ENCODE measurements at regions not wholly inside any gene's neighbourhood (a gene's known extent, or its start where the extent isn't known, plus 50 kb on each side); places are given as distances from the start of the nearest gene placed in this dataset.

GRCh38 chr2:20509770-20510490, 63.1 kb downstream of the RHOB start (continued):
- TF ChIP-seq CHD7 (IDR thresholded peaks at IDR 0.05; ENCODE audit: insufficient replicate concordance, low read length): no peak
- no peak for TF ChIP-seq TBP (IDR thresholded peaks at IDR 0.05; ENCODE audit: low read depth, low read length)
- no peak for TF ChIP-seq JUND (IDR thresholded peaks at IDR 0.05; ENCODE audit: low read length)
- TF ChIP-seq BACH1 (IDR thresholded peaks at IDR 0.05; ENCODE audit: low read length): no peak
- no peak for TF ChIP-seq ZNF274 (IDR thresholded peaks at IDR 0.05; ENCODE audit: borderline replicate concordance, extremely low read depth, low read length)
- TF ChIP-seq SAP30 (IDR thresholded peaks at IDR 0.05; ENCODE audit: insufficient read depth, insufficient replicate concordance, low read length): no peak
- TF ChIP-seq CREB1 (IDR thresholded peaks at IDR 0.05): no peak
- no peak for TF ChIP-seq KDM5A (IDR thresholded peaks at IDR 0.05; ENCODE audit: low read length)
- no peak for TF ChIP-seq GABPA (IDR thresholded peaks at IDR 0.05; ENCODE audit: borderline replicate concordance, insufficient read depth, low read length)
- TF ChIP-seq JUN (IDR thresholded peaks at IDR 0.05; ENCODE audit: low read depth, low read length): no peak
- no peak for TF ChIP-seq RNF2 (IDR thresholded peaks at IDR 0.05; ENCODE audit: borderline replicate concordance, low read depth, low read length, missing control alignments, poor library complexity, severe bottlenecking)
